GM18502 (cell line): ENCODE measurements at regions not wholly inside any gene's neighbourhood (a gene's known extent, or its start where the extent isn't known, plus 50 kb on each side); places are given as distances from the start of the nearest gene placed in this dataset.
"Not testable (repeated sequence)": the region's sequence is repeated elsewhere in the genome, so short reads cannot be mapped to it uniquely, and the experiment has no call there.

ENCODE experiments used
- ATAC-seq: cut with Tn5 transposase; IDR thresholded peaks from one replicate; pipeline ENCODE4 v1.9.1; 2021; ENCODE audit warnings: mild to moderate bottlenecking; ENCODE audit not compliant: unreplicated experiment, poor library complexity

DNA sequence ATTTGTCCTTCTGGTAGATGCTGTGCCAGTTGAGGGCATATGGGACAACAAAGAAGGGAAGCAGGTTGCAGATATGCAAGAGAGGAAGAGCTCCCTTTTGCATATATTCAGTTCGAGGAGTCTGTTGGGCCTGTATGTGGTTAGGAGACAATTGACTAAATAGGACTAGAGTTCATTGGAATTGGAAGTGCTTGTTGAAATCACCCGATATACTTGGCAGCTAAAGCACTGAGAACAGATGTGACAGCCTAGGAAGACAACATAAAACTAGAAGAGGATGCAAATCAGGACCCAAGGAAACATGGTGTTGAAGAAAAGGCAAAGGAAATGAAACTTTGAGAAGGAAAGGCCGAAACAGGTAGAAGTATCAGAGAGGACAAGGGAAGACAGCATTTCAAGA is 215.2 kb upstream of the P2RY1 start:
- ATAC-seq, result no peak

- no peak for ATAC-seq
Measured at GRCh38 chr3:152620395-152620794, 214.5 kb upstream of the P2RY1 start.

GRCh38 chr3:152621006-152621868 is 213.7 kb upstream of the P2RY1 start:
- ATAC-seq, result no peak

DNA sequence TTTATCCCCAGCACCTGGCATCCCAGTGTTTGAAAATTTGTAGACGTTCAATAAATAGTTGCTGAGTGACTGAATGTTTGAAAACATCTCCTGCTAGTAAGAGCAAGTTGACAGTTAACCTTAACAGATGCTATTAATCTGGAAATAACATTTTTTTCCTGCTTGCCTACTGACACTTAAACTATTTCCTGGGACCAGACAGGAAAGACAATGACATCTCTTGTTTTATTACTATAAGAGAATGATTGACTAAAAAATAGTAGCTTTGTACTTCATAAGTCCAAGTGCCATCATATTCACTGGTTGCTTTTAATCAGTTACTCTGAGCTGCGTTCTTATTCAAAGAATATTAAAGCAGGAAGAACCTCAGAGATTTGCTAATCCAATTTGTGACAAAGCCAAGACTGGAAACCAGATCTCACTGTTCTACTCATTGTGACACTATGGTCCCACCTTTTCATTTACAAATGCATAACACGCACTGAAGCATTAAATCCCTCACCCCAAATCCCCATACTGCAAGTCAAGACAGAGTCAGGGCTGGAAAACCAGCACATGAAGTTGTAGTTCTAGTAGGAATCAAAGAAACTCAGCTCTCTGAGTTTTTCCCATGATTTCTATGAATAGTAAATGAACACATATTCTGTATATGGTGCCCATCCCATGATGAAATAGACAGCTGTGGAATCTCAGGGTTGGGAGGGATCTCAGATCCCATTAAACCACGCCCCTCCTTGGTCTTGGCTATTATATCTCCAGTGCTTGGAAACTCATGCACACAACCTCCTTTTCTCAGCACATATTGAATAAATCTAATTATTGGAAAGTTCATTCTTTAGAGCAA is 212.7 kb upstream of the P2RY1 start:
- no peak for ATAC-seq

- ATAC-seq, result no peak
Measured at GRCh38 chr3:152622811-152623167, 212.1 kb upstream of the P2RY1 start.

DNA sequence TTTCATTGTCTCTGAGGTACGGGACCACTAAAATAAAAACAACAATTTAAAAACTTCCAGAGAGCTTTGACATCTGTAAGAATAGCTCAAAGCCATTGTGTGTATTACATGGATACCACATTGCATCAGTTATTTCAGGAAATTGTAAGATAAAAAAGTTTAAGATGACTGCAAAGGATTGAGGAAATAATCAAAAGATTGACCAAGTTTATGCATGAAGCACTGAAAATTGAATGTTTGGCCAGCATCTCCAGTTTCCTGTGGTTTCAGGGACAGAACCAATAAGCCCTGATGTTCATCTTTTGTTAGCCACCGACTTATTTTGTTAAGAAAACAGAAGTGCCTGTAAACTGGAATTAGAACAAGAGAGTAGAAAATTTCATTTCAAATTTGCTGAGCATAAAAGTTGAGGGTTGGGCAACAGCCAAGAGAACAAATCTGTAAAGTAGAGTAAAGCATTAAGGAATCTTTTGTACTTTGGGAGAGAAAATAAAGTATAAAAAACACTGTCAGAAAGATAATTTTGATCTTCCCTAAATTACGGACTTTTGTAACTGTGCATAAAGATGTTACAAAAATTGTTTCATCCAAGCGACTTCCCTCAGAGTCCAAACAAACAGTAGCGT is 211.5 kb upstream of the P2RY1 start:
- ATAC-seq, result no peak

- no peak for ATAC-seq
Measured at GRCh38 chr3:152626226-152626625, 208.7 kb upstream of the P2RY1 start.

DNA sequence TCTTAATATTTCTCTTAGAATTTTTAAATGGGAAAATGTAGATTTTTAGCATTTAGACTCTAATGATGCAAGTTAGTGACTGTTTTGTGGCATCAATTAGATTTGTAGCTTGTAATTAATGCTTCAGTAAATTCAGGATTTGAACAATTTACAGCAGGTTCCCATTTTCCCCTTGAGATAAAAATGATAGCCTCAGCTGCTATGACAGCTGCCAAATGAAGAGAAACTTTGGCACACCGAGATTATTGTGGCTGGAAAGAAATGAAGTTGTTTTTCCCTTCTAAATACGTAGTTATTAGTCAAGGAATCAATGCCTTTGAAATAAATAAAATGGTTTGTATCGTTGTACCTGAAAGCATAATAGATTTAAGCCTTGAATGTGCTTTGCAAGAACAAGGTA is 206.4 kb upstream of the P2RY1 start:
- no peak for ATAC-seq

DNA sequence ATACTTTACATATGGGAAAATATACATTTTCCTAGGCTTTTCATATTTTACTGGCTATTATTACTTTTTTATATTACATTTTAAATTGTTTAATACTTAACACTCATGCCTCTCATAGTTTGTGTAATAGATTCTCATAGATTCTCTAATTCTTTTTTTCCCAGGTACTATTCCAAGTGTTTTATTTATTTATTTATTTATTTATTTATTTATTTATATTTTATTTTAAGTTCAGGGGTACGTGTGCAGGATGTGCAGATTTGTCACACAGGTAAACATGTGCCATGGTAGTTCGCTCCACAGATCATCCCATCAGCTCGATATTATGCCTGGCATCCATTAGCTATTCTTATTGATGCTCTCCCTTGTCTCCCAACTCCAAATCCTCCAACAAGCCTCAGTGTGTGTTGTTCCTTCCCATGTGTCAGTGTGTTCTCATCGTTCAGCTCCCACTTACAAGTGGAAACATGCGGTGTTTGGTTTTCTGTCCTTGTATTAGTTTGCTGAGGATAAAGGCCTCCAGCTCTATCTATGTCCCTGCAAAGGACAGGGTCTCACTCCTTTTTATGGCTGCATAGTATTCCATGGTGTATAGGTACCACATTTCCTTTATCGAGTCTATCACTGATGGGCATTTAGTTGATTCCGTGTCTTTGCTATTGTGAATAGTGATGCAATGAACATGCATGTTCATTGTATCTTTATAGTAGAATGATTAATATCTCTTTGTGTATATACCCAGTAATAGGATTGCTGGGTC is 205.4 kb upstream of the P2RY1 start:
- no peak for ATAC-seq

DNA sequence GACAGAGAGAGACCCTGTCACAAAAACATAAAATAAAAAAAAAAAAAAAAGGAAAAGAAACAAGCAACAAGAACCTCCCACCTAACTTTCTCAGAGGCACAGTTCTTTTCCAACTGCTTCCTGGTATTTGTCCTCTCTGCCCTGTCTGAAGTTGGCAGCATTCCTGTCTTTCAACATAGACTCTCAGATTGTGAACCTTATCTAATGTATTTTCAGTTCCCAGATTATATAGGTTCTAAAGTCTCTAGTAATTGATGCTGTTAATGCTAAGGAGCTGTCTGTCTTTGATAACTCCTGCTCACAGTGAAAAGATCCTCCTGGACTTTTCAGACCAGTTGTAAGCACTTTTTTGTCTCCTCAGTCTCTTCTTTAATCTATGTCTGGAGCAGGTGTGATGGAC is 199.5 kb upstream of the P2RY1 start:
- ATAC-seq, result no peak

DNA sequence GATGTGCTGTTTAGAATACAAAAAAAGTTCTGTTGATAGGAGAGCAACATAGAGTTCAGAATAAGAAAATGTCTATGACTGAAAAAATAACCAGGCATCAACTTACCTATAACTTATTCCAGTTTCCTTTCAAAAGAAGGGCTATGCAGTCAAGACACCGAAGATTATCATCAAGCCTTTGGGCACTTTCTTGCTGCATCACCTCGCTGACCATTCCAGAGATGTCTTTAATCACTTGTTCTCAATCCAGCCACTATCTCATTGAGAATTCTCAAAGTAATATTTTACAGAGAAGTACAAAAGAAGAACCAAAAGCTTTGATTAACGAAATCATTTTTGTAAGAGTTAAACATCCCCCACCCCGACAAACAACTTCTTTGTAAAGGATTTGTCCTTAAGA is 198.3 kb upstream of the P2RY1 start:
- no peak for ATAC-seq

DNA sequence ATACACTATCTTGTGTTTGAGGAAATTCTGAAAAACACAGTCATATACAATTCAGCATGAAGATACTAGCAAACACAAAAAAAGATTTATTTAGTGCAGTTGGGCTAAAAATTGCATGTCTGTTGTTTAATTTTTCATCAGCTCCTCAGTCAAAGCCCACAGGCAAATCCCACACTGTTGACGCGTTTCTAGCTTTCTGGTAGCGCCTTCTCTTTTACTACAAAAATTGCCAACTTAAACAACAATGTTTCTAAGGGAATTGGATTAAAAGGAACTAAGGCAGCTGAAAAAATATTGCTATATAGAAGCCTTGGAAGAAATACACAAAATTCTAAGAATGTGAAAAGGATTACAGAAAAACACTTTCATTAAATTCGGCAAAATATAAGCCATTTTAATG is 196.7 kb upstream of the P2RY1 start:
- ATAC-seq, result no peak

GRCh38 chr3:152638707-152639450 is 196.1 kb upstream of the P2RY1 start:
- no peak for ATAC-seq

GRCh38 chr3:152641198-152641597 is 193.7 kb upstream of the P2RY1 start:
- no peak for ATAC-seq

- no peak for ATAC-seq
Measured at GRCh38 chr3:152642658-152643057, 192.3 kb upstream of the P2RY1 start.

- no peak for ATAC-seq
Measured at GRCh38 chr3:152644478-152644877, 190.5 kb upstream of the P2RY1 start.

- ATAC-seq, result no peak
Measured at GRCh38 chr3:152646004-152646403, 188.9 kb upstream of the P2RY1 start.

DNA sequence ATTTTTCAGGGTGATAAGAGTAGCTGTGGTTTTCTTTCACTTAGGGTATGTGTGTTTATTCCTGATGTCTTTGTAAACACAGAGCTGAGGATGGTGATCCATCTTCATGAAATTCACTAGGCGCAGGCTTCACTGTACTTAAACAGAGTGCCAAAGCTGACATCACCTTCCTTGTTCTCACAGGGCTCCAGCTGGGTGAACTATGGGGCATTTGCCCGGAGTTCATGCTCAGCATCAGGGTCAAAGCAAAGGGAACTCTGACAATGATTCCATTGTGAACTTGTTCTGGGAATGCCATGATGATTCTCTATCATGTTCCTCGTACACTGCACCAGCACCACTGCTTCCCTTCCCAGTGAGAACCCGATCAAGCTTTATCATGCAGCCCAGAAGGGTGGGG is 184.8 kb upstream of the P2RY1 start:
- ATAC-seq, result no peak

DNA sequence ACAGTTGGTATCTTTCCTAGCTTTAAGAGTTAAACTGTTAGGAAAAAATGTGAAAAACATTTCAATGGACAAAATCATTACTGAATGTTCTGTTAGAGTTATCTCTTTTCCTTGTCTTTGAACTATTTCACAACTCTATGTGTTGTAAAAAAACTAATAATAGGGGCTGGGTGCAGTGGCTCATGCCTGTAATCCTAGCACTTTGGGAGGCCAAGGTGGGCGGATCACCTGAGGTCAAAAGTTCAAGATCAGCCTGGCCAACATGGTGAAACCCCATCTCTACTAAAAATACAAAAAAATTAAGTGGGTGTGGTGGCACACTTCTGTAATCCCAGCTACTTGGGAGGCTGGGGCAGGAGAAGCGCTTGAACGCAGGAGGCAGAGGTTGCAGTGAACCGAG is 184.0 kb upstream of the P2RY1 start:
- ATAC-seq, result not testable (repeated sequence)
